Muscle layer of colon (tissue), 2 donors: ENCODE measurements at regions not wholly inside any gene's neighbourhood (a gene's known extent, or its start where the extent isn't known, plus 50 kb on each side); places are given as distances from the start of the nearest gene placed in this dataset.

Experiments used
- H3K27ac ChIP-seq: one replicate; pipeline ENCODE4 v1.7.0; 2013; ENCODE audit warnings: low read depth, mild to moderate bottlenecking, low read length, moderate library complexity
- H3K27me3 ChIP-seq, 2 donors: one replicate each; pipeline ENCODE4 v1.7.0; 2013; ENCODE audit warnings: low read length in 2 of 2, mild to moderate bottlenecking in 2 of 2; ENCODE audit not compliant: insufficient read depth in 2 of 2, control insufficient read depth in 1 of 2
- H3K36me3 ChIP-seq: one replicate; pipeline ENCODE4 v1.7.0; 2013; ENCODE audit warnings: mild to moderate bottlenecking, low read length; ENCODE audit not compliant: insufficient read depth
- H3K4me1 ChIP-seq: one replicate; pipeline ENCODE4 v1.7.0; 2013; ENCODE audit warnings: mild to moderate bottlenecking, low read length; ENCODE audit not compliant: insufficient read depth
- H3K4me3 ChIP-seq, 2 donors: one replicate each; pipeline ENCODE4 v1.7.0; 2013; ENCODE audit warnings: low read length in 2 of 2, low read depth in 1 of 2, mild to moderate bottlenecking in 1 of 2, moderate library complexity in 1 of 2
- H3K9ac ChIP-seq: one replicate; pipeline ENCODE4 v1.7.0; 2013; ENCODE audit warnings: low read length
- H3K9me3 ChIP-seq: one replicate; pipeline ENCODE4 v1.7.0; 2013; ENCODE audit warnings: mild to moderate bottlenecking, low read length
- donor health status: abdominal sarcoma.
- donor health status: Adenocarcinoma of cecum.

DNA sequence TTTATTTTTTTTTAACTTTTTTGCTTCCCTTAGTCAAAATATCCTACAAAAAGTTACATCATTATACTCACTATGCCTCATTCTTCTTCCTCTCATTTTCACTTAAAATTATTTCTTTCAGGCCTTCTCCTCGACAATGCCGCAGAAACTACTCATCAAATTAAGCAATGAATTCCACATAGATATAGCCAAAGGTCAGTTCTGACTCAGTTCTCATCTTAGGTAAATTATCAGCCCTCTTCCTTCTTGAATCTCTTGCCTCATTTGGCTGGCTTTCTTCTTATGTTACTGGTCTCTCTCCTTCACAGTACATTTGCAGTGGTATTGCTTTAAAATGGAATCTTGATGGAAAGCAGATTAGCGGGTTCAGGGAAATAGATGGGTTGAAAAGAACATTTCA lies 260.7 kb upstream of the BRINP3 start:
- Histone ChIP-seq H3K4me3 (no peak overlapping the region), H3K36me3 (no peaks in the 10 kb centered on the region), H3K4me1 (no peaks in the 10 kb centered on the region), H3K27ac (no peak overlapping the region), H3K9me3 (no peaks in the 10 kb centered on the region), H3K27me3 (no peaks in the 10 kb centered on the region), H3K9ac (no peak overlapping the region)

DNA sequence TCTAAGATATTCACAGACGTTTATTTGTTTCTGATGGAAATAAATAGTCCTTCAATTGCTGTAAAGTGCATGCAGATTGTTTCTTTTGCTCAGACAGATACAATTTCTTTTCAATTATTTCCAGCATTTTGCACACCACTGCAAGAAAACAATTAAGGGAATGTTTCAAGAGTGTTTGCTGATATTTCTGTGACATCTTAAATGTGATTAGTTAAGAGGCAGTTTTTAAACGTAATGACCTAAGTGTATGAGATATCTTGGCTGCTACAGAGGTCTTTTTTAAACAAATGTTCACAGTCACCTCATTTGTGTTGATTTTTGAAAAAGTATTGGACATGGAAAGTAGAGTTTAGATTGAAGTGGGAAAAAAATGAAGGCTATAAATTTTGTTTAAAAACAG lies 262.3 kb upstream of the BRINP3 start:
- H3K9me3 ChIP-seq, result no peaks in the 10 kb centered on the region
- H3K27ac ChIP-seq, result no peak overlapping the region
- no peak overlapping the region for H3K4me3 ChIP-seq
- H3K36me3 ChIP-seq, result no peaks in the 10 kb centered on the region
- H3K27me3 ChIP-seq, result no peaks in the 10 kb centered on the region
- H3K9ac ChIP-seq, result no peak overlapping the region
- H3K4me1 ChIP-seq, result no peaks in the 10 kb centered on the region

DNA sequence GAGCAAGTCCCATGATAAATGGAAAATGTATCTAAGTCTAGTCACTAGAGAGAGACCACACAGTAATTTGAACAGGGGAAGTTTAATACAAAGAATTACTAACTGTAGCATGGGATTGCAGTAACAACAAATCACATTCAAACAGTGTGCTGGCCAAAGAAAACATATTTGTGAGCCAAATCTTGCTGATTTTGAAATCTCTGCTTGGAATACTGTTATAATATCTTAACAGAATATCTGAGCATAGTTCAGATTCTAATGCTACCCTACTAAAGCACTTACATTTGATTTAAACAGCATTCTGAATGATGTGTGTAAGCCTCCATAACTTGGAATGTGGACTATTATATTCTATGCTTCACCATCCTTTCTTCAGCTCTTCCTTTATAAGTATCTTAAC lies 270.0 kb upstream of the BRINP3 start:
- no peak overlapping the region for H3K27ac ChIP-seq
- H3K9me3 ChIP-seq, result no peaks in the 10 kb centered on the region
- no peak overlapping the region for H3K9ac ChIP-seq
- no peaks in the 10 kb centered on the region for H3K27me3 ChIP-seq
- H3K4me3 ChIP-seq, result no peak overlapping the region
- H3K36me3 ChIP-seq, result no peaks in the 10 kb centered on the region
- H3K4me1 ChIP-seq, result no peaks in the 10 kb centered on the region

DNA sequence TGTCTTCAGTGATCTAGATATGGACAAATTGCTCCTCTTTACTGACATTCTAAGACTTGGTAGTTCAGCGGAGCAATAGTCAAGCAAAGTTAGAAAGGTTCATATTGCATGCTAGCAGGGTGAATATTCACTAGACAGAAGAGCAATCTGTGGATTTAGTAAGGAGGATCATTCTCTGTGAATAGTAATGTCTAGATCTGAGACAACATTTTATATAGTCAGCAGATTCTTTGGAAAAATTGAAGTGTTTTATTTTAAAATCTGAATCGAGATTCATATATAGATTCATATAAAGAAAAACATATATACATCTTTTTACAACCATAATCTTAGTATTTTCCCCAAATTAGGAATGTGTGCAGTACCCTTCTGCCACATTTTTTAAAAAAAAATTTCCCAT lies 274.5 kb upstream of the BRINP3 start:
- no peak overlapping the region for H3K9ac ChIP-seq
- no peaks in the 10 kb centered on the region for H3K4me1 ChIP-seq
- H3K27ac ChIP-seq, result no peak overlapping the region
- H3K27me3 ChIP-seq, result no peaks in the 10 kb centered on the region
- H3K4me3 ChIP-seq, result no peak overlapping the region
- no peaks in the 10 kb centered on the region for H3K9me3 ChIP-seq
- H3K36me3 ChIP-seq, result no peaks in the 10 kb centered on the region

DNA sequence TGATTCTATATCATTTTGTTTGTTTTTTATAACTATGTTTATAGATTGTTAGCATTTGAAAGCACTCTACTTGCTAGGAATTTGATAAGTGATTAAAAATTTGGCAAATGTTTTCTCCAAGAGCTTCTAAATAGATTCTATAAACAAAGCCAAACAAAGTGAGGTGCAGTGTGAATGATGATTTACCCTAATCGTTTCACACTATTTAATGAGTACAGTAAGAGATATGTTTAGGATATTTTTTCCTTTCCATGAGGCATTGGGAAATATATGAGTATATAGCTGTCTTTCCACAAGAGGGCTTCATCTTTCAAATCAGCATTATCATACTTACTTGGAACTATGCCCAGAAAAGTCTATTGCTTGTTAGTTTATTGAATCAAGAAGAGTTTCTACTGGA lies 277.0 kb upstream of the BRINP3 start:
- Histone ChIP-seq H3K27ac (no peak overlapping the region), H3K27me3 (no peaks in the 10 kb centered on the region)

DNA sequence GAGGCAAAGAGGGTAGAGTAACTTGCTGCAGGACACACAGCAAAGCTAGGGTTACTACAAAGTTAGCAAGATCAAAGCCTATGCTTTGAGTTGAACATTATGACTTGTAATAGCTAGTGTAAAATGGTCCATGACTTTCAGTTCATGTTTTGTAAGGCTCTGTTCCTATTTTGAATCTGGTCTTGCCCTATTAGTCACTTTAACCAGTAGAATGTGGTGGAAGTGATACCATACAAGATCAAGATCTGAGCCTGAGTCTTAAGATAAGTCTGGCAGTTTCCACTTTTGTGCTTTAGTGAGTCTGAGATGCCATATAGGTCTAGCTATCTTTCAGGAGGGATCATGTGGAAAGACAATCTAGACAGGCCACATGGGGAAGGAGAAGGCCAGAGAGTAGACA lies 282.1 kb upstream of the BRINP3 start:
- Histone ChIP-seq H3K4me1 (no peaks in the 10 kb centered on the region), H3K9me3 (no peaks in the 10 kb centered on the region), H3K36me3 (no peaks in the 10 kb centered on the region), H3K27me3 (no peaks in the 10 kb centered on the region), H3K4me3 (no peak overlapping the region), H3K27ac (no peak overlapping the region), H3K9ac (no peak overlapping the region)

More for the DNA sequence above, 277.0 kb upstream of the BRINP3 start:
- Histone ChIP-seq H3K4me3 (no peak overlapping the region), H3K36me3 (no peaks in the 10 kb centered on the region), H3K9ac (no peak overlapping the region), H3K4me1 (no peaks in the 10 kb centered on the region), H3K9me3 (no peaks in the 10 kb centered on the region)

DNA sequence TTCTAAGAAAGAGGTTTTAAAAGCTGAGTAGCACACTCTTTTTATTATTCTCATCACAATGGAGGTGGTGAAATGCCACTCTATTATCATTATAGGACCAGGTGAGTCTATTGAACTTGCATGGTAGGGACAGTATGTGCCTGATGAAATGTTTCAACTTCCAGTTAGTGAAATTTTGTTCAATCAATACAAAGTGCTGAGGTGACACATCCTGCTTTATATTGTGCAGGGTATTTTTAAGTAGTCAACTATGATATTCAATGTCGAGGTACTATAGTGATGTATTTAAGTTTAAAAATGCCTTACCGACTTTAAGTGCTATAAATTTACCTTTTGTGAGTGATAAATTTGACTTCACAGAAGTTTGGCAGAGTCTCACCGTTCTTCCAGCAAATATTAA lies 284.7 kb upstream of the BRINP3 start:
- Histone ChIP-seq H3K27ac (no peak overlapping the region), H3K4me3 (no peak overlapping the region), H3K36me3 (no peaks in the 10 kb centered on the region), H3K9ac (no peak overlapping the region), H3K27me3 (no peaks in the 10 kb centered on the region), H3K9me3 (no peaks in the 10 kb centered on the region), H3K4me1 (no peaks in the 10 kb centered on the region)

DNA sequence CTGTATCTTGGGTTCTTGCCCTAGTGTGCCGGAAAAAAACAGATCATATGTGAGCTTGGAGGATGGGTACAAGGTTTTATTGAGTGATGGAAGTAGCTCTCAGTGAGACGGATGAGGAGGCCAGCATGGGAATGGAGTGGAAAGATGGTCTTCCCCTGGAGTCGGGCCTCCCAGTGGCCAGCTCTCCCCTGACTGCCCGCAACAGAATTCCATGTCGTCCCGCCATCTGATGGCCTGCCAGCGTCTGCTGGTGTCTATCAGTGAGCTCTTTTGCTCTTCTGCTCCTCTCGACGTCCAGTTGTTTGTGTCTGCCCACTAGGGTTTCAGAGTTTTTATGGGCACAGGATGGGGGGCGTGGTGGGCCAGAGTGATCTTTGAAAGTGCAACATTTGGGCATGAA lies 315.2 kb upstream of the BRINP3 start:
- H3K9ac ChIP-seq, result no peak overlapping the region
- H3K27ac ChIP-seq, result no peak overlapping the region
- no peaks in the 10 kb centered on the region for H3K27me3 ChIP-seq
- H3K4me3 ChIP-seq, result no peak overlapping the region
- no peaks in the 10 kb centered on the region for H3K36me3 ChIP-seq
- H3K4me1 ChIP-seq, result no peaks in the 10 kb centered on the region
- H3K9me3 ChIP-seq, result no peaks in the 10 kb centered on the region

DNA sequence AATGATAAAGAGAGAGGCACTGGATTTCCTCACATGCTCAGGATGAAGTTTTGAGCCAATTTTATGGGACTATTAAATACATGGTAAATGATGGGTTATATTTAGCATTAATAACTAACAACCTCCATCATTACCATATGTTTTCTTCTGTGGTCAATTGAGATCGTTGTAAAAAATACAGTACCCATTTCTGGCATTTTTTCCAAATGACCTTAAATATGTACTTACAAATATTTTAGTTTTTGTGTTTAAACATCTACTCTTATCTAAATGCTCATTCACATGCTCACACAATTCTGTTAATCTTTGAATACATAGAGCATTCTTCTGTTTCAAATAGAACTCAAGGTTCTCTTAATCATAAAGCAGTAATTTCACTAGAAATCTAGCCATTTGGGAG lies 330.0 kb upstream of the BRINP3 start:
- no peaks in the 10 kb centered on the region for H3K36me3 ChIP-seq
- no peaks in the 10 kb centered on the region for H3K27me3 ChIP-seq
- no peaks in the 10 kb centered on the region for H3K4me1 ChIP-seq
- H3K9me3 ChIP-seq, result no peaks in the 10 kb centered on the region
- no peak overlapping the region for H3K27ac ChIP-seq
- no peak overlapping the region for H3K9ac ChIP-seq
- H3K4me3 ChIP-seq, result no peak overlapping the region

DNA sequence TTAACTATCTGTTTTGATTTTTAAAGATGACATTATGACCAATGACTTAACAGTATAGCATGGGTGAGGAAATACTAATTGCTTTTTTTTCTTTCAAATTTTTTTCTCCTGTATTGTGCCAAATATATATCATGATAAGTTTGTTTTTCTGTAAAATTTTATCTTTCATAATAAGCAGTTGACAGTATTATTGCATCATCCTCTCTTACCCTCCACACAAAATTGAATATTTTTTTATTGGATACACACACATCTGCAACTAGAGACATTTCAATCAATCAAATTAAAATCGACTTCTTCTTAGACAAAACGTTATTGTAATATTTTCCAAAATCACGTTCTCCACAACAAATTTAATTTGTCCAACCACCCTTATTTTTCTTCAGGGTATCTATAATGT lies 330.4 kb upstream of the BRINP3 start:
- H3K4me1 ChIP-seq, result no peaks in the 10 kb centered on the region

DNA sequence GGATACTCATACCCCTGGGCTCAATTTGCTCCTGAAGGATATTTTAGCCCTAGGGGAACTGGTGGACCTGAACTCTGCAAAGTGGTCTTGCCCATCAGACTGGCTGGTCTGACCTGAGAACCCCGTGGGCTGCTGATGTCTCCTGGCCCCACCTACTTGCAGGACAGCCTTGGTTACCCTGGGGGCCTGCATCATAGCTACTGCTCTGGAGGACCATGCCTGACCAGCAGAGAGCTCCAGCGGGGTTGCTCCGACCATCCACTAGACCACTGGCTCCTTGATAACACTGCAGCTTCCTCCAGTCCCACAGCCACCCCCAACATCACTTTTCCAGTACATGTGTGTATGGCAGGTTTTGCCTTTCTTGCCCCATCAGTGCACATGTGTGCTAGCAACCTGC lies 331.6 kb upstream of the BRINP3 start:
- H3K9ac ChIP-seq, result no peak overlapping the region
- H3K27me3 ChIP-seq, result no peaks in the 10 kb centered on the region
- H3K9me3 ChIP-seq, result no peaks in the 10 kb centered on the region
- H3K27ac ChIP-seq, result no peak overlapping the region
- no peak overlapping the region for H3K4me3 ChIP-seq
- H3K36me3 ChIP-seq, result no peaks in the 10 kb centered on the region
- H3K4me1 ChIP-seq, result no peaks in the 10 kb centered on the region

More for the DNA sequence above, 330.4 kb upstream of the BRINP3 start:
- H3K9ac ChIP-seq, result no peak overlapping the region
- H3K4me3 ChIP-seq, result no peak overlapping the region
- no peaks in the 10 kb centered on the region for H3K36me3 ChIP-seq
- H3K27me3 ChIP-seq, result no peaks in the 10 kb centered on the region
- H3K27ac ChIP-seq, result no peak overlapping the region
- no peaks in the 10 kb centered on the region for H3K9me3 ChIP-seq

DNA sequence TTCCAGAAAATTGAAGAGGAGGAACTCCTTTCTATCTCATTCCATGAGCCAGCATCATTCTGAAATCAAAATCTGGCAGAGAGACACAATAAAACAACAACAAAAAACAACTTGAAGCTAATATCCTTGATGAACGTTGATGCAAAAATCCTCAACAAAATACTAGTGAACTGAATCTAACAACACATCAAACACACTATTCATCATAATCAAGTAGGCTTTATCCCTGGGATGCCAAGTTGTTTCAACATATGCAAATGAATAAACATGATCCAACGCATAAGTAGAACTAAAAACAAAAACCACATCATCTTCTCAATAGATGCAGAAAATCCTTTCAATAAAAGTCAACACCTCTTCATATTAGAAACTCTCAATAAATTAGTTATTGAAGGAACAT lies 335.3 kb upstream of the BRINP3 start:
- H3K36me3 ChIP-seq, result no peaks in the 10 kb centered on the region
- no peaks in the 10 kb centered on the region for H3K9me3 ChIP-seq
- no peaks in the 10 kb centered on the region for H3K27me3 ChIP-seq
- no peak overlapping the region for H3K4me3 ChIP-seq
- no peak overlapping the region for H3K9ac ChIP-seq
- H3K27ac ChIP-seq, result no peak overlapping the region
- no peaks in the 10 kb centered on the region for H3K4me1 ChIP-seq
